RWPE1 (cell line): ENCODE measurements at regions not wholly inside any gene's neighbourhood (a gene's known extent, or its start where the extent isn't known, plus 50 kb on each side); places are given as distances from the start of the nearest gene placed in this dataset.
"Not testable (repeated sequence)": the region's sequence is repeated elsewhere in the genome, so short reads cannot be mapped to it uniquely, and the experiment has no call there.

ENCODE experiments used
- CTCF ChIA-PET: fragments of 350-600 bp; sonication (Branson Sonifier 250); formaldehyde crosslinking; extraction: SDS; loops from one replicate; lab custom pipeline; 2021; lab: Yijun Ruan, JAX
- POLR2A ChIA-PET: fragments of 400-600 bp; formaldehyde crosslinking; extraction: SDS; loops from one replicate; lab custom pipeline; 2020; ENCODE audit warnings: antibody characterized with exemption; ENCODE audit not compliant: low non-redundant PET; lab: Yijun Ruan, JAX
- DNase-seq: peaks from one replicate; pipeline ENCODE4 v3.0.0; 2012; ENCODE audit warnings: low spot score
- H3K27ac ChIP-seq: fragments of 450-650 bp; 2 replicates; pipeline ENCODE4 v1.5.1; 2017
- CTCF ChIP-seq: fragments of 450-650 bp; conservative IDR thresholded peaks from 2 replicates; pipeline ENCODE4 v1.5.1; 2017; ENCODE audit warnings: low read depth, mild to moderate bottlenecking

DNA sequence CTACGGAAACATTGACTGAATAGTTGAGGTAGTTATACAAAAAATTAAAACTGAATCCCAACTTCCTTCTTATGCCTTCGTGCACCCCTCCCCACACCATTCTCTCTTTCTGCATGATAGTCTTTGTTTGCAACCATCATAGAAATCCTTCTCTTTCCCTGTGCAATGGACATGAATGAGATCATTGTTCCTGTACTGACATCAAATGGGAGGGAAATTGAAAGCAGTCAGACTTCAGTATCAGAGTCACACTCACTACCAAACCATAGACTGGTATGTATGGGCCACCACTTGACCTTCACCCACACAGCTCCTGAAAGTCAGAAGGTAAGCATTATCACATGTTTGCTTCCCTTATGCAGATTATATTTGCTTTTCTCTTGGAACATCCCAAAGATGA is 782.8 kb downstream of the BCL11A start:
- ChIA-PET CTCF (no interaction called here), POLR2A (no interaction called here)
- DNase-seq = no peak
- TF ChIP-seq CTCF = no peak
- no peak overlapping the region for H3K27ac ChIP-seq

DNA sequence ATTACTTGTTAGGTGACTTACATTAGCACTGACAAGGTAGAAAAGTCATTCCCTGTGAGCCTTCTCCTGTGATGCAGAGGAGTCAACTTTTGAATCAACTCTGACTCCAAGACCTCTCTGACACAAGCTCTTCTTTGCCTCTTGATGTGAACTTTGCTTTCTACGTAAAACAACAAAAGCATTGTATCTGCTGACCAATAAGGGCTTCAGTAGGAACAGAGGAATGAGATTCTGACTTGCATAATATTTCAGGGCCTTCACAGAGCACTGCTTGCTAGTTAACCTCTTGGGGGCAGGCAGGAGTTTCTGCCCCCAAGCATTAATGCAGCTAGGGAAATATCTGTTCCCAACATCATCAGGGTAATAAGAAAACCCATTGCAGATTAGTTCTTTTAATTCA is 791.5 kb downstream of the BCL11A start:
- no peak overlapping the region for H3K27ac ChIP-seq
- no peak for TF ChIP-seq CTCF
- no peak for DNase-seq
- POLR2A ChIA-PET = no interaction called here
- CTCF ChIA-PET = no interaction called here

GRCh38 chr2:59756150-59756549 is 797.3 kb downstream of the BCL11A start:
- no peak for DNase-seq
- ChIA-PET POLR2A (no interaction called here), CTCF (interaction anchor here (0.6 kb wide), 1 partner anchor 74 kb away, joined by 4 read pairs; no protein-coding TSS in a partner anchor)
- no peak overlapping the region for H3K27ac ChIP-seq
- no peak for TF ChIP-seq CTCF

DNA sequence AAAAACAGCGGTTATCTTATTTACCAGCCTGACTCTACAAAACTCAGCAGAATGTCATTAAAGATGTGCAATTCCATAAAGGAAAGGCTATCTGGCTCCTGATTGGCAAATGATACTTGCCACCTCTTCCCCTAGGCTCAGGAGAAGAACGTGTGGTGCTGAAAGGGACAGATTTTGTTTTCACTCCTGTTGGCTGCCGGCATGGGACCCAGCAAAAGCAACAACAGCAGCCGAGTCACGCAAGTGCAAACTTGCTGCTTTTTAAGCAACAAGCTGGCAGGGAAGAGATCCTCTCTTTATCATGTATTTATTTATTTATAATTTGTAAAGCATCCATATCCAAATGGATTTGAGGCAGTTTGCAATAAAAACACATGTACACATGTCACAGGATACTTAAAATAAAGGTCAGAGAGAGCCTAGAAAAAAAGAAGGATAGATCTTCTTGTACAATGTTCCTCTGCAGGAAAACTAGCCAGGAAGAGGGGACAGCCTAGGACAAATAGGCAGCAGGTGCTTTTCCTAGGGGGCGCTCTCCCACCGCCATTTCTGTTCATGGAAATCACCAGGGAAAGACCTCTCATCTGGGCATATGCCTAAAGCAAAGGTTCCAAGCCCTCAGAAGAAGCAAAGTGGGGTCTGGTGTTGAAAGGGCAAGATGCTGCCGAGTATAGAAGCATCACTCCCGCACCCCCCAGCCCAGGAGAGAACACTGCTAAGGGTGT is 799.3 kb downstream of the BCL11A start:
- ChIA-PET CTCF (no interaction called here), POLR2A (no interaction called here)
- no peak overlapping the region for H3K27ac ChIP-seq
- no peak for DNase-seq
- no peak for TF ChIP-seq CTCF

- POLR2A ChIA-PET = no interaction called here
- DNase-seq = no peak
- no peak overlapping the region for H3K27ac ChIP-seq
- CTCF ChIA-PET = interaction anchor here (0.5 to 0.6 kb wide), 2 partner anchors 206 to 371 kb away, joined by 4 read pairs; no protein-coding TSS in a partner anchor
- no peak for TF ChIP-seq CTCF
These were observed 800.9 kb downstream of the BCL11A start for GRCh38 chr2:59752512-59752911.

GRCh38 chr2:59752071-59752470 is 801.4 kb downstream of the BCL11A start:
- no peak overlapping the region for H3K27ac ChIP-seq
- DNase-seq = no peak
- no peak for TF ChIP-seq CTCF
- ChIA-PET POLR2A (no interaction called here), CTCF (interaction anchor here (0.5 to 0.6 kb wide), 2 partner anchors 205 to 372 kb away, joined by 4 read pairs; no protein-coding TSS in a partner anchor)

GRCh38 chr2:59751214-59751613 is 802.2 kb downstream of the BCL11A start:
- POLR2A ChIA-PET, DNase-seq, H3K27ac ChIP-seq, CTCF ChIA-PET: not testable (repeated sequence)
